ENCODE measurements at regions not wholly inside any gene's neighbourhood (a gene's known extent, or its start where the extent isn't known, plus 50 kb on each side); places are given as distances from the start of the nearest gene placed in this dataset.

DNA sequence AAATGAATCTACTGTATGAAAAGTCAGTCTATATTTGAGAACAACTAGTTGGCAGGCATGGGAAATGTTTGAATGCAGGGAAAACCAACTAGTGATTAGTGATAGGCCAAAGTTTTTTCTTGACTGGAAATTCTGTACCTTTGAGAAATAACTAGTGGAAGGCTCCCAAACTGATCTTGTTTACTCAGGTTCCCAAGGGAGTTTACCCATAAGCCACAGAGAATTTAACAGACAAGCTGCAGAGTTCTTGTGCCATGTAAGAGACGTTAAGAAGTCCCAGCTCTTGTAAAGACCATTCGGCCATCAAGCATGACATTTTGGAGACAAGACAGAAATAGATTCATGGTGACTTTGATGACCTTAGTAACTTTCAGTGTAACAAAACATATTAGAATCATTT, 1882.8 kb upstream of the SEL1L start:
- no peak for TF ChIP-seq POLR2A (IDR thresholded peaks at IDR 0.05; ENCODE audit: low read depth, low read length)
- TF ChIP-seq CTCF (IDR thresholded peaks at IDR 0.05; ENCODE audit: extremely low read depth in 1 of 2, insufficient read depth in 1 of 2, low read depth in 1 of 2, low read length in 2 of 2) = no peak
